Liver (tissue), 7 donors: ENCODE measurements at regions not wholly inside any gene's neighbourhood (a gene's known extent, or its start where the extent isn't known, plus 50 kb on each side); places are given as distances from the start of the nearest gene placed in this dataset.

Experiments
- DNase-seq: peaks from one replicate; pipeline ENCODE4 v3.0.0-alpha.2; 2017; ENCODE audit warnings: low spot score
- H3K27ac ChIP-seq, 2 donors: one replicate each; pipeline ENCODE4 v1.7.0; 2013; ENCODE audit warnings: inconsistent platforms in 2 of 2, low read length in 2 of 2, control low read depth in 1 of 2, low read depth in 1 of 2, mild to moderate bottlenecking in 1 of 2
- H3K27me3 ChIP-seq, 4 donors: one replicate each; pipeline versions ENCODE4 v1.6.1 to v1.7.0; 2013; ENCODE audit warnings: low read length in 3 of 4, inconsistent platforms in 1 of 4, mild to moderate bottlenecking in 1 of 4, moderate library complexity in 1 of 4; ENCODE audit not compliant: control insufficient read depth in 4 of 4, insufficient read depth in 4 of 4
- H3K36me3 ChIP-seq, 4 donors: one replicate each; pipeline versions ENCODE4 v1.6.1 to v1.7.0; 2013; ENCODE audit warnings: low read length in 3 of 4, mild to moderate bottlenecking in 3 of 4, low read depth in 1 of 4, moderate library complexity in 1 of 4; ENCODE audit not compliant: control insufficient read depth in 4 of 4, insufficient read depth in 3 of 4
- H3K4me1 ChIP-seq, 4 donors: one replicate each; pipeline versions ENCODE4 v1.6.1 to v1.7.0; 2013; ENCODE audit warnings: low read length in 3 of 4, mild to moderate bottlenecking in 3 of 4, moderate library complexity in 1 of 4; ENCODE audit not compliant: control insufficient read depth in 4 of 4, insufficient read depth in 4 of 4
- H3K4me3 ChIP-seq, 3 donors: one replicate each; pipeline versions ENCODE4 v1.6.1 to v1.7.0; 2013; ENCODE audit warnings: low read length in 3 of 3, control low read depth in 1 of 3, low read depth in 1 of 3, mild to moderate bottlenecking in 1 of 3
- H3K9ac ChIP-seq, 2 donors: one replicate each; pipeline ENCODE4 v1.7.0; 2013; ENCODE audit warnings: low read length in 2 of 2, mild to moderate bottlenecking in 2 of 2, moderate library complexity in 2 of 2, control low read depth in 1 of 2, low read depth in 1 of 2
- H3K9me3 ChIP-seq, 4 donors: one replicate each; pipeline versions ENCODE4 v1.6.1 to v1.7.0; 2013; ENCODE audit warnings: low read length in 3 of 4; ENCODE audit not compliant: control insufficient read depth in 4 of 4
- ATF3 ChIP-seq: IDR thresholded peaks from 2 replicates; pipeline ENCODE4 v1.6.1; 2016; ENCODE audit warnings: antibody characterized with exemption
- EGR1 ChIP-seq, 2 donors: IDR thresholded peaks; 2 replicates each; pipeline ENCODE4 v1.6.1; 2016 to 2018; ENCODE audit warnings: antibody characterized with exemption in 2 of 2, low read depth in 2 of 2
- FOXA2 ChIP-seq: IDR thresholded peaks from 2 replicates; pipeline ENCODE4 v1.6.1; 2016; ENCODE audit warnings: antibody characterized with exemption
- GABPA ChIP-seq, 2 donors: IDR thresholded peaks in 1 of 2; conservative IDR thresholded peaks in 1 of 2; 2 replicates each; pipeline ENCODE4 v1.6.1; 2016; ENCODE audit warnings: antibody characterized with exemption in 2 of 2, mild to moderate bottlenecking in 1 of 2, moderate library complexity in 1 of 2
- HNF4A ChIP-seq, 2 donors: conservative IDR thresholded peaks; 2 replicates each; pipeline ENCODE4 v1.6.1; 2016; ENCODE audit warnings: antibody characterized with exemption in 2 of 2, mild to moderate bottlenecking in 2 of 2
- HNF4G ChIP-seq: IDR thresholded peaks from 2 replicates; pipeline ENCODE4 v1.6.1; 2016; ENCODE audit warnings: antibody characterized with exemption
- JUND ChIP-seq, 2 donors: IDR thresholded peaks; 2 replicates each; pipeline ENCODE4 v1.6.1; 2016; ENCODE audit warnings: antibody characterized with exemption in 2 of 2
- MAX ChIP-seq: IDR thresholded peaks from 2 replicates; pipeline ENCODE4 v1.6.1; 2016; ENCODE audit warnings: antibody characterized with exemption
- RXRA ChIP-seq, 2 donors: IDR thresholded peaks; 2 replicates each; pipeline ENCODE4 v1.6.1; 2017 to 2018; ENCODE audit warnings: antibody characterized with exemption in 2 of 2, mild to moderate bottlenecking in 1 of 2
- SP1 ChIP-seq: IDR thresholded peaks from 2 replicates; pipeline ENCODE4 v1.6.1; 2018; ENCODE audit warnings: antibody characterized with exemption, mild to moderate bottlenecking
- ZBTB33 ChIP-seq: IDR thresholded peaks from 2 replicates; pipeline ENCODE4 v1.6.1; 2016; ENCODE audit warnings: antibody characterized with exemption
- WGBS: extraction: QIAGEN DNeasy Blood & Tissue Kit; methylation state at CpG from one replicate; pipeline ENCODE4 v1.1.7; 2013; 5-methylcytosine and 5-hydroxymethylcytosine counted together
- TF ChIP-seq, protein P1 (sequence below): IDR thresholded peaks from 2 replicates; pipeline ENCODE4 v1.6.1; 2016; ENCODE audit warnings: antibody characterized with exemption, mild to moderate bottlenecking
- donor health status: healthy.
- donor health status: healthy.
- donor health status: healthy.
- donor health status: healthy.

GRCh38 chr9:26263478-26263877 is 585.2 kb upstream of the TUSC1 start:
- H3K9ac ChIP-seq, result no peak overlapping the region
- no peaks in the 10 kb centered on the region for H3K27me3 ChIP-seq
- TF ChIP-seq GABPA (IDR thresholded peaks at IDR 0.05 in 1 of 2, conservative IDR thresholded peaks at IDR 0.05 in 1 of 2) (no peak), ZBTB33 (no peak), EGR1 (IDR thresholded peaks at IDR 0.05; ENCODE audit: low read depth in 2 of 2) (no peak), SP1 (no peak), FOXA2 (no peak), RXRA (IDR thresholded peaks at IDR 0.05) (no peak), HNF4G (no peak), MAX (no peak), JUND (IDR thresholded peaks at IDR 0.05) (no peak), HNF4A (conservative IDR thresholded peaks at IDR 0.05) (no peak)
- H3K27ac ChIP-seq, result no peak overlapping the region
- no peak overlapping the region for H3K4me3 ChIP-seq
- no peaks in the 10 kb centered on the region for H3K9me3 ChIP-seq
- no peak for DNase-seq
- no peaks in the 10 kb centered on the region for H3K4me1 ChIP-seq
- H3K36me3 ChIP-seq, result no peaks in the 10 kb centered on the region

- TF ChIP-seq RXRA (IDR thresholded peaks at IDR 0.05) (no peak), HNF4G (no peak), ATF3 (no peak)
- TF ChIP-seq, protein P1, sequence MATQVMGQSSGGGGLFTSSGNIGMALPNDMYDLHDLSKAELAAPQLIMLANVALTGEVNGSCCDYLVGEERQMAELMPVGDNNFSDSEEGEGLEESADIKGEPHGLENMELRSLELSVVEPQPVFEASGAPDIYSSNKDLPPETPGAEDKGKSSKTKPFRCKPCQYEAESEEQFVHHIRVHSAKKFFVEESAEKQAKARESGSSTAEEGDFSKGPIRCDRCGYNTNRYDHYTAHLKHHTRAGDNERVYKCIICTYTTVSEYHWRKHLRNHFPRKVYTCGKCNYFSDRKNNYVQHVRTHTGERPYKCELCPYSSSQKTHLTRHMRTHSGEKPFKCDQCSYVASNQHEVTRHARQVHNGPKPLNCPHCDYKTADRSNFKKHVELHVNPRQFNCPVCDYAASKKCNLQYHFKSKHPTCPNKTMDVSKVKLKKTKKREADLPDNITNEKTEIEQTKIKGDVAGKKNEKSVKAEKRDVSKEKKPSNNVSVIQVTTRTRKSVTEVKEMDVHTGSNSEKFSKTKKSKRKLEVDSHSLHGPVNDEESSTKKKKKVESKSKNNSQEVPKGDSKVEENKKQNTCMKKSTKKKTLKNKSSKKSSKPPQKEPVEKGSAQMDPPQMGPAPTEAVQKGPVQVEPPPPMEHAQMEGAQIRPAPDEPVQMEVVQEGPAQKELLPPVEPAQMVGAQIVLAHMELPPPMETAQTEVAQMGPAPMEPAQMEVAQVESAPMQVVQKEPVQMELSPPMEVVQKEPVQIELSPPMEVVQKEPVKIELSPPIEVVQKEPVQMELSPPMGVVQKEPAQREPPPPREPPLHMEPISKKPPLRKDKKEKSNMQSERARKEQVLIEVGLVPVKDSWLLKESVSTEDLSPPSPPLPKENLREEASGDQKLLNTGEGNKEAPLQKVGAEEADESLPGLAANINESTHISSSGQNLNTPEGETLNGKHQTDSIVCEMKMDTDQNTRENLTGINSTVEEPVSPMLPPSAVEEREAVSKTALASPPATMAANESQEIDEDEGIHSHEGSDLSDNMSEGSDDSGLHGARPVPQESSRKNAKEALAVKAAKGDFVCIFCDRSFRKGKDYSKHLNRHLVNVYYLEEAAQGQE, result no peak
- H3K9me3 ChIP-seq, result no peaks in the 10 kb centered on the region
- H3K4me1 ChIP-seq, result no peaks in the 10 kb centered on the region
- H3K27me3 ChIP-seq, result no peaks in the 10 kb centered on the region
- 56% methylated on average over 1 of the region's 1 CpG for WGBS
- no peak for DNase-seq
- no peak overlapping the region for H3K9ac ChIP-seq
- H3K36me3 ChIP-seq, result no peaks in the 10 kb centered on the region
- H3K4me3 ChIP-seq, result no peak overlapping the region
- H3K27ac ChIP-seq, result no peak overlapping the region
These were observed 584.3 kb upstream of the TUSC1 start for GRCh38 chr9:26262421-26263107.
